HCT116 (cell line): ENCODE measurements at regions not wholly inside any gene's neighbourhood (a gene's known extent, or its start where the extent isn't known, plus 50 kb on each side); places are given as distances from the start of the nearest gene placed in this dataset.

Experiments
- ATAC-seq: fragments of 200-7000 bp; cut with Tn5 transposase; 2 replicates; pipeline ENCODE4 v1.9.1; 2020; ENCODE audit warnings: mild to moderate bottlenecking, moderate library complexity
- BruUV-seq: library from RNA; stranded (reverse); fragments of 400-500 nt; replicated peaks from 2 replicates; lab custom pipeline; 2021; lab: Mats Ljungman, UMichigan
- CTCF ChIA-PET: fragments of 300-600 bp; sonication (Branson Sonifier 250); formaldehyde crosslinking; loops from one replicate; lab custom pipeline; 2021; ENCODE audit warnings: antibody characterized with exemption; lab: Charles Lee
- POLR2A ChIA-PET: fragments of 300-600, 350-600 bp; sonication (Branson Sonifier 250); formaldehyde crosslinking; loops from one replicate; lab custom pipeline; 2021; ENCODE audit warnings: antibody characterized with exemption; lab: Charles Lee
- RAD21 ChIA-PET, 2 experiments: fragments of 300-600 bp; sonication (Branson Sonifier 250); formaldehyde crosslinking; loops; one replicate each; lab custom pipeline; 2023; ENCODE audit warnings: low total read pairs in 2 of 2; ENCODE audit not compliant: uncharacterized antibody in 2 of 2, unreplicated experiment in 2 of 2, low non-redundant PET in 1 of 2; lab: Charles Lee
- DNase-seq: peaks from one replicate; pipeline ENCODE4 v3.0.0-alpha.2; 2010; ENCODE audit warnings: low read depth, low spot score
- H2AFZ ChIP-seq: fragments of 200-600 bp; shearing (Covaris generic), sonication (generic); 2 replicates; pipeline ENCODE4 v1.6.1; 2017; ENCODE audit warnings: low read depth, mixed run types, mixed read lengths, antibody characterized with exemption, low read length; ENCODE audit not compliant: poor library complexity, severe bottlenecking
- H3K27ac ChIP-seq: 2 replicates; pipeline ENCODE4 v1.5.1; 2012; ENCODE audit warnings: low read depth, low read length
- H3K27me3 ChIP-seq: fragments of 200-600 bp; sonication (generic); 2 replicates; pipeline ENCODE4 v1.6.1; 2016; ENCODE audit warnings: mixed run types, low read length, mixed read lengths; ENCODE audit not compliant: insufficient read depth
- H3K36me3 ChIP-seq, 2 experiments: fragments of 200-500 bp in 1 of 2; fragments of 200-600 bp in 1 of 2; sonication (Bioruptor generic) in 1 of 2; sonication (generic) in 1 of 2; 2 replicates each; pipeline versions ENCODE4 v1.5.1 to v1.6.1; 2014 to 2016; ENCODE audit warnings: low read length in 2 of 2, inconsistent platforms in 1 of 2, mixed read lengths in 1 of 2, mixed run types in 1 of 2; ENCODE audit not compliant: insufficient read depth in 2 of 2, control insufficient read depth in 1 of 2
- H3K4me1 ChIP-seq, 2 experiments: fragments of 200-600 bp in 1 of 2; sonication (generic) in 1 of 2; 2 replicates each; pipeline versions ENCODE4 v1.5.1 to v1.6.1; 2012 to 2017; ENCODE audit warnings: low read length in 2 of 2, inconsistent platforms in 1 of 2, mild to moderate bottlenecking in 1 of 2, mixed read lengths in 1 of 2, mixed run types in 1 of 2, moderate library complexity in 1 of 2; ENCODE audit not compliant: insufficient read depth in 2 of 2, control insufficient read depth in 1 of 2
- H3K4me2 ChIP-seq: fragments of 200-600 bp; sonication (generic); 2 replicates; pipeline ENCODE4 v1.6.1; 2017; ENCODE audit warnings: mixed run types, low read length, mixed read lengths
- H3K4me3 ChIP-seq, 2 experiments: fragments of 200-600 bp in 1 of 2; sonication (generic) in 1 of 2; replicated peaks in 1 of 2; 2 replicates each; pipeline ENCODE4 v1.5.1; 2011 to 2016; ENCODE audit warnings: low read length in 2 of 2, control low read depth in 1 of 2, low read depth in 1 of 2, mild to moderate bottlenecking in 1 of 2, mixed read lengths in 1 of 2, mixed run types in 1 of 2
- H3K79me2 ChIP-seq: fragments of 200-600 bp; sonication (generic); 2 replicates; pipeline ENCODE4 v1.6.1; 2017; ENCODE audit warnings: mild to moderate bottlenecking, mixed run types, low read length, moderate library complexity, mixed read lengths; ENCODE audit not compliant: insufficient read depth
- H3K9ac ChIP-seq: fragments of 200-600 bp; sonication (generic); 2 replicates; pipeline ENCODE4 v1.6.1; 2016; ENCODE audit warnings: low read length, mixed read lengths
- H3K9me2 ChIP-seq: fragments of 200-600 bp; sonication (generic), shearing (Covaris generic); 2 replicates; pipeline ENCODE4 v1.6.1; 2017; ENCODE audit warnings: mixed run types, mild to moderate bottlenecking, moderate library complexity; ENCODE audit not compliant: insufficient read depth
- H3K9me3 ChIP-seq, 2 experiments: fragments of 200-500 bp in 1 of 2; fragments of 200-600 bp in 1 of 2; sonication (Bioruptor generic) in 1 of 2; sonication (generic) in 1 of 2; 2 replicates each; pipeline ENCODE4 v1.6.1; 2014 to 2017; ENCODE audit warnings: low read length in 2 of 2, mixed read lengths in 2 of 2, inconsistent platforms in 1 of 2, low read depth in 1 of 2, mild to moderate bottlenecking in 1 of 2, mixed run types in 1 of 2, moderate library complexity in 1 of 2; ENCODE audit not compliant: control insufficient read depth in 1 of 2, insufficient read depth in 1 of 2
- H4K20me1 ChIP-seq: fragments of 200-600 bp; sonication (generic), shearing (Covaris generic); 2 replicates; pipeline ENCODE4 v1.6.1; 2017; ENCODE audit warnings: mixed run types, mild to moderate bottlenecking, moderate library complexity; ENCODE audit not compliant: insufficient read depth
- CTCF ChIP-seq, 3 experiments: fragments of 200-600 bp in 1 of 3; sonication (generic) in 1 of 3; IDR thresholded peaks in 2 of 3; conservative IDR thresholded peaks in 1 of 3; 2 replicates each; pipeline ENCODE4 v1.5.1; 2012 to 2017; ENCODE audit warnings: low read depth in 2 of 3, low read length in 2 of 3, antibody characterized with exemption in 1 of 3, borderline replicate concordance in 1 of 3, control low read depth in 1 of 3, mild to moderate bottlenecking in 1 of 3, mixed read lengths in 1 of 3, mixed run types in 1 of 3, moderate library complexity in 1 of 3; ENCODE audit not compliant: insufficient read depth in 1 of 3
- POLR2AphosphoS5 ChIP-seq: IDR thresholded peaks from 2 replicates; pipeline ENCODE4 v1.6.1; 2011; ENCODE audit warnings: mild to moderate bottlenecking, low read depth, low read length, moderate library complexity
- RAD21 ChIP-seq: IDR thresholded peaks from 2 replicates; pipeline ENCODE4 v1.6.1; 2012; ENCODE audit warnings: low read depth, mild to moderate bottlenecking
- SIN3A ChIP-seq: IDR thresholded peaks from 2 replicates; pipeline ENCODE4 v1.6.1; 2012; ENCODE audit warnings: low read depth
- ZNF274 ChIP-seq: fragments of 200-500 bp; sonication (Bioruptor generic); IDR thresholded peaks from 2 replicates; pipeline ENCODE4 v1.6.1; 2014; ENCODE audit warnings: mild to moderate bottlenecking, low read depth, low read length, inconsistent platforms
- intact Hi-C: fragments of 100-400 bp; cut with micrococcal nuclease; formaldehyde crosslinking; loops from 2 replicates; pipeline ENCODE4 v1.10.0; 2022

DNA sequence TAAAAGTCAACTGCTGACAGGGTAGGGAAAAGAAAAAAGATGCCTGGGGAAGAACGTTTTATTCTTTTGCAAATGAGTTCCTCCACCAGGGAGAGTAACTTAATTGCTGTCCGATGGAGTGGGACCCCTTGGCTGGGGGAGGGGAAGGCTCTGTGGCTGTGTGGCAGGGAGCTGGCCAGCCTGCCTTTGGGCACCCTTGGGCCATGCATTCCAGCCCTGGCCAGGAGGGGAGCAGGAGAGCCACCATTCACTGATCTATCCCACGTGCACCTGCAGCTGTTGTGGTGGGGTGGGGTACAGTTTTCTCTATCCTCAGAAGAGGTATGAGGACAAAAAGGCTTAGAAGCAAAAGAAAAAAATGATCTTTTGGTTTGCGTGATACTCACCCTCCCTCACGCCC lies 116.9 kb downstream of the KCNK1 start:
- H3K9ac ChIP-seq, result no peak overlapping the region
- H3K79me2 ChIP-seq, result no peaks in the 10 kb centered on the region
- H2AFZ ChIP-seq, result no peak overlapping the region
- H3K27ac ChIP-seq, result no peak overlapping the region
- RAD21 ChIA-PET, result no interaction called here
- H3K36me3 ChIP-seq, result no peaks in the 10 kb centered on the region
- intact Hi-C loops, result no loop called here
- no peak overlapping the region for H3K4me3 ChIP-seq
- H3K4me2 ChIP-seq, result no peak overlapping the region
- H3K9me2 ChIP-seq, result no peaks in the 10 kb centered on the region
- CTCF ChIA-PET, result interaction anchor here (0.7 to 1.0 kb wide), 4 partner anchors 11 to 60 kb away, joined by 3 to 4 read pairs (median 4); no protein-coding TSS in a partner anchor
- no peaks in the 10 kb centered on the region for H4K20me1 ChIP-seq
- BruUV-seq, result no TSS peak
- no peaks in the 10 kb centered on the region for H3K27me3 ChIP-seq
- H3K4me1 ChIP-seq, result no peaks in the 10 kb centered on the region
- H3K9me3 ChIP-seq, result no peaks in the 10 kb centered on the region
- peak; percentile 98 for ATAC-seq
- DNase-seq, result no peak
- POLR2A ChIA-PET, result no interaction called here
- TF ChIP-seq ZNF274, result no peak
- peak in 2 of 3 experiments; percentile 51 to 59; a peak in 4 of 6 replicates for TF ChIP-seq CTCF (IDR thresholded peaks at IDR 0.05 in 2 of 3, conservative IDR thresholded peaks at IDR 0.05 in 1 of 3; ENCODE audit: borderline replicate concordance in 1 of 3, insufficient read depth in 1 of 3, low read depth in 2 of 3, low read length in 2 of 3)
- TF ChIP-seq RAD21, result peak; percentile 35
- no peak for TF ChIP-seq SIN3A

DNA sequence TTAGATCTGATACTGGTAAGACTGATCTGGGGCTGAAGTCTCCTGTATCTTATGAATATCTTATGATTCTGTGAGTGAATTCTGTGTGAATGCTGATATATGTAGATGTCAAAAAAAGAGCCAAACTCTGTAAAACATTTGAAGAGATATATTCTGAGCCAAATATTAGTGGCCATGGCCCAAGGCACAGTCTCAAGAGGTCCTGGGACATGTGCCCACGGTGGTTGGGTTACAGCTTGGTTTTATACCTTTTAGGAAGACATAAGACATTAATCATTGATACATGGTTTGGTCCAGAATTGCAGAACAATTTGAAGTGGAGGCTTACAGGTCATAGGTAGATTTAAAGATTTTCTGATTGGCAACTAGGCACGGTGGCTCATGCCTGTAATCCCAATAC lies 118.3 kb downstream of the KCNK1 start:
- BruUV-seq, result no TSS peak
- POLR2A ChIA-PET, result no interaction called here
- Histone ChIP-seq H3K9me3 (no peaks in the 10 kb centered on the region), H4K20me1 (no peaks in the 10 kb centered on the region), H3K4me3 (no peak overlapping the region), H3K27ac (no peak overlapping the region), H3K36me3 (no peaks in the 10 kb centered on the region), H3K9me2 (no peaks in the 10 kb centered on the region), H2AFZ (no peak overlapping the region), H3K4me1 (no peaks in the 10 kb centered on the region), H3K27me3 (no peaks in the 10 kb centered on the region), H3K9ac (no peak overlapping the region), H3K79me2 (no peaks in the 10 kb centered on the region), H3K4me2 (no peak overlapping the region)
- CTCF ChIA-PET, result interaction anchor here (0.7 kb wide), 1 partner anchor 9 kb away, joined by 3 read pairs; no protein-coding TSS in a partner anchor
- DNase-seq (no peak), ATAC-seq (no peak)
- TF ChIP-seq POLR2AphosphoS5 (no peak), RAD21 (no peak)
- intact Hi-C loops, result no loop called here
- RAD21 ChIA-PET, result no interaction called here
